Bronchial epithelial cell (primary cell): ENCODE measurements at regions not wholly inside any gene's neighbourhood (a gene's known extent, or its start where the extent isn't known, plus 50 kb on each side); places are given as distances from the start of the nearest gene placed in this dataset.

ENCODE experiments used
- DNase-seq: peaks from one replicate; pipeline ENCODE4 v3.0.0-alpha.2; 2010; ENCODE audit warnings: low read depth
- FAIRE-seq: peaks from 2 replicates; lab custom pipeline; 2011; peaks lifted over from hg19 to GRCh38; lab: Jason Lieb, UNC
- H3K27me3 ChIP-seq: 2 replicates; pipeline ENCODE4 v1.5.1; 2011; ENCODE audit warnings: low read length; ENCODE audit not compliant: control insufficient read depth, insufficient read depth
- H3K36me3 ChIP-seq: 2 replicates; pipeline ENCODE4 v1.5.1; 2011; ENCODE audit warnings: low read length; ENCODE audit not compliant: control insufficient read depth, insufficient read depth
- H3K4me3 ChIP-seq: 2 replicates; pipeline ENCODE4 v1.5.1; 2011; ENCODE audit warnings: mild to moderate bottlenecking, low read depth, low read length, control low read depth
- TF ChIP-seq, protein P1 (sequence below): IDR thresholded peaks from 2 replicates; pipeline ENCODE4 v1.5.1; 2011; ENCODE audit warnings: mild to moderate bottlenecking, moderate library complexity, low read length, control low read depth, inconsistent platforms; ENCODE audit not compliant: insufficient read depth, severe bottlenecking

DNA sequence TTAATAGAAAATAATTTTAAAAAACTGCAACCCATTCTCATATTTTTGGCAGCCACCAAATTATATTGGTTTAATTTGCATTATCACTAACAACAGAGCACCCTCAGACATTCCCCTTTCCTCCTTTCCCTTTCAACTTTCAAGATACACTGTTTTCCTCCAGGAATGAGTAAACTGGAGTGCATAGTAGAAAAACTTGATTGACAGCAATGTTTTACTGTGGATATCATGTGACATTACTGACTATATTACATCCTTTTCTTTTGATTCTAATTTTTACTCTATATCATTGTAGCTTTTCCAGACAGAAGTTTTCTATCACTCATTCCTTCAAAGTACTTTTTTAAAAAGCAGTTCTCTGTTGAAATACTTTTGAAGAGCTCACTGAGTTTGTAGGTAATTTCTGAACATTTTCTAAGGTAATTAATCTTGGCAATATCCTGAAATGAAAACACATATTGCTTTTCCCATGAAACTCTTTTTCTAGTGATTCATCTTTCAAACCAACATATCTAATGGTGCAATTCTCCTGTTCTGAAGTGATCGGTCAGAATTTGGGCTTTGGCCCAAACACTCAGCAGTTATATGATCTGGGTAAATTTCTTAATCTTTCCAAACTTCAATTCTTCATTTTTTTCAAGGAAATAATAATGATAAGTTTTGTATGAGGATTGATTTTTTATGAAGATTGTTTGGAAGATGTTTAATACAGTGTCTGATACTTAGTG, 920.4 kb upstream of the EPHA5 start:
- TF ChIP-seq, protein P1, sequence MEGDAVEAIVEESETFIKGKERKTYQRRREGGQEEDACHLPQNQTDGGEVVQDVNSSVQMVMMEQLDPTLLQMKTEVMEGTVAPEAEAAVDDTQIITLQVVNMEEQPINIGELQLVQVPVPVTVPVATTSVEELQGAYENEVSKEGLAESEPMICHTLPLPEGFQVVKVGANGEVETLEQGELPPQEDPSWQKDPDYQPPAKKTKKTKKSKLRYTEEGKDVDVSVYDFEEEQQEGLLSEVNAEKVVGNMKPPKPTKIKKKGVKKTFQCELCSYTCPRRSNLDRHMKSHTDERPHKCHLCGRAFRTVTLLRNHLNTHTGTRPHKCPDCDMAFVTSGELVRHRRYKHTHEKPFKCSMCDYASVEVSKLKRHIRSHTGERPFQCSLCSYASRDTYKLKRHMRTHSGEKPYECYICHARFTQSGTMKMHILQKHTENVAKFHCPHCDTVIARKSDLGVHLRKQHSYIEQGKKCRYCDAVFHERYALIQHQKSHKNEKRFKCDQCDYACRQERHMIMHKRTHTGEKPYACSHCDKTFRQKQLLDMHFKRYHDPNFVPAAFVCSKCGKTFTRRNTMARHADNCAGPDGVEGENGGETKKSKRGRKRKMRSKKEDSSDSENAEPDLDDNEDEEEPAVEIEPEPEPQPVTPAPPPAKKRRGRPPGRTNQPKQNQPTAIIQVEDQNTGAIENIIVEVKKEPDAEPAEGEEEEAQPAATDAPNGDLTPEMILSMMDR = no peak
- Histone ChIP-seq H3K36me3 (no peaks in the 10 kb centered on the region), H3K27me3 (no peaks in the 10 kb centered on the region), H3K4me3 (no peak overlapping the region)
- FAIRE-seq (no peak), DNase-seq (no peak)

DNA sequence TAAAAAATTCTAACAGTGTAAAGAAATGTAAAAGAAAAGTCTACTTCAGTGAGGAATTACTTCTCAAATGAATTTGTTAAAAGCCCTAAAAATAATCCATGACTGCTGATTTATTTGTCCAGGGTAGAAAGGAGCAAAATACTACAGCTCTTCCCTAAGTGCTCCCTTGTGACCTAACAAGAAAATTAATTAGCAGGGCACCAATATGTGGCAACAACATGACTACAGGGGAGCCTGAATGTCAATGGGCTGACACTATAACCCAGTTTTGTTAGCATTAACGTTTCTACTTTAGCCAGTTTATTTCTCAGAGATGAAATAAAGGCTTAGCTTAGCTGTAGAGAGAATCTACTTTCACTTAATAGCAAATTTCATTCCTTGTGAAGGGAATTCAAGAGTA, 918.9 kb upstream of the EPHA5 start:
- FAIRE-seq (no peak), DNase-seq (no peak)
- H3K27me3 ChIP-seq = no peaks in the 10 kb centered on the region
- H3K36me3 ChIP-seq = no peaks in the 10 kb centered on the region
- H3K4me3 ChIP-seq = no peak overlapping the region
- TF ChIP-seq, protein P1 = no peak

DNA sequence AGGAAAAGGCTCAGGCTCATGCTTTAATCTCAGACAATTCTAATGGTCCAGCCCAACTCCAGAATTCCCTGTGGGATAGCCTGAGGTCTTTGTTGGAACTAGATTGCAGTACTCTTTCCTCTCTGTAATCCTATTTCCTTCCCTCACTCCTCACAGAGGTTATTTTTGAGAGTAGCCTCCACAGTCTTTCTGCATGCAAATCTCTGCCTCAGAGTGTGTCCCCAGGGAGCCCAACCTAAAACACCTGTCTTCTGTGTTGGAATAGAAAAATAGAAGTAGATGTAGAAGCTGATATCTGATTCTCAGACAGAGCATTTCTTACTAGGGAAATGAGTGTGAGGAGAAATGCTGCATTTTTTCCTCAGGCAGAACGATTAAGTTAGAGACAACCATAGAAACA, 915.5 kb upstream of the EPHA5 start:
- TF ChIP-seq, protein P1 = no peak
- Histone ChIP-seq H3K27me3 (no peaks in the 10 kb centered on the region), H3K36me3 (no peaks in the 10 kb centered on the region), H3K4me3 (no peak overlapping the region)
- no peak for FAIRE-seq
- no peak for DNase-seq

DNA sequence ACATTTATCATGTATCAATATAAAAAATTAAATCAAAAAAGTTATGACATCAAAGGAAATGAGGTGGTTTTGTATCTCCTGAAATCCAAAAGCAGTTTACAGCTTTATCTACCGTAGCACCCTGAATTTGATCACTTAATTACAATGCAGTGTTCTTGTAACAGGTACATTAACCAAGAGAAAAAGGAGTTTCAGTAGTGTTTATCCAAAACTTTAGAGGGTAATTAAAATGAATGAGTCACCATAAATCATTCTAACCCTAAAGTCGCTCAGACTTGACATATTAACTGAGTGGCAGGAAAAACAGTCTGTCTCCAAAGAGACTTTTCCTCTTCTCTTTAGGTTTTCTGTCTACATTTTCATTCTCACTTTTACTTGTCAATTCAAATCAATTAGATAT, 907.6 kb upstream of the EPHA5 start:
- FAIRE-seq = no peak
- no peaks in the 10 kb centered on the region for H3K36me3 ChIP-seq
- H3K27me3 ChIP-seq = no peaks in the 10 kb centered on the region
- no peak overlapping the region for H3K4me3 ChIP-seq
- no peak for DNase-seq
- TF ChIP-seq, protein P1 = no peak

DNA sequence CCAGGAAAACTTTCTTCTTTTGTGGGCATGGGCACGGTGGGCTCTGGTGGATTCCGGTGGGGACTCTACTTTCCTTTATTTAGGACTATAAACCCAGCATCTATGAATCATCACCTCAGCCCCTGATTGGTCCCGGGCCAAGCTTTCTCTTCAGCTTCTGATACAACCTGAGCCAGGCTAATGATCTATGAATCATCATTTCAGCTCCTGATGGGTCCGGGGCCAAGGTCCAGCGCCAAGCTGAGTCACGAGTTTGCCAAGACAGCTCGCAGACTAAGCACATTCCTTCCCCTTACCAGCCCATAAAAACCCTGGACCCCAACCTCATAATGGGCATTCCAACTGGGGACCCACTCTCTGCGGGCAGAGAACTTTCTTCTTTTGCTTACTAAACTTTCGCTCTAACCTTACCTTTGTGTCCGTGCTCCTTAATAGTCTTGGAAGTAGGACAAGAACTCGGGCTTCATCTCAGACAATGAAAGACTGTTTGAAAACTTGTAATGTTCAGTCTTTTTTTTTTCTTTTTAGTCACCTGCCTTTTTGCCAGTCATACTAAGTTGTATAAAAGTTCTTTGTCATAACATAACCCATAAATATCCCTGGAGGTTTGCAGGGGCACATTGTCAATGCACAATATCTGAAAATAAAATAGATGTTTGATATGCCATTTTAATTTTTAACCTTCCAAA, 904.9 kb upstream of the EPHA5 start:
- TF ChIP-seq, protein P1 = no peak
- H3K4me3 ChIP-seq = no peak overlapping the region
- peak; percentile 73 for DNase-seq

More for the DNA sequence above, 904.9 kb upstream of the EPHA5 start:
- H3K36me3 ChIP-seq = no peaks in the 10 kb centered on the region
- H3K27me3 ChIP-seq = no peaks in the 10 kb centered on the region
- no peak for FAIRE-seq
